ENCODE measurements at regions not wholly inside any gene's neighbourhood (a gene's known extent, or its start where the extent isn't known, plus 50 kb on each side); places are given as distances from the start of the nearest gene placed in this dataset.

- Histone ChIP-seq H3K4me1 (no peaks in the 10 kb centered on the region), H3K27me3 (no peaks in the 10 kb centered on the region), H3K4me3 (no peak overlapping the region), H3K9me3 (peaks cover 0 to under 1% (median 0%) of the 10 kb centered on the region in 4 donors), H3K27ac (no peak overlapping the region), H3K36me3 (no peaks in the 10 kb centered on the region)
- TF ChIP-seq CTCF (IDR thresholded peaks at IDR 0.05) (no peak), EP300 (IDR thresholded peaks at IDR 0.05) (no peak), POLR2A (IDR thresholded peaks at IDR 0.05) (no peak)
- no peak for DNase-seq (ENCODE audit: low spot score in 2 of 2)
- 77 to 81% methylated on average over 15 to 16 of the region's 16 CpGs for WGBS, 2 donors
These were observed 602.9 kb upstream of the RAB6C start for GRCh38 chr2:129376426-129377077.

- DNase-seq (ENCODE audit: low spot score in 2 of 2), result no peak
- H3K27ac ChIP-seq, result no peak overlapping the region
- no peak for TF ChIP-seq CTCF (IDR thresholded peaks at IDR 0.05)
- TF ChIP-seq EP300 (IDR thresholded peaks at IDR 0.05), result no peak
- H3K4me1 ChIP-seq, result no peaks in the 10 kb centered on the region
- H3K27me3 ChIP-seq, result no peaks in the 10 kb centered on the region
- 70 to 75% methylated on average over 4 of the region's 4 CpGs for WGBS, 2 donors
- no peak overlapping the region for H3K4me3 ChIP-seq
- H3K9me3 ChIP-seq, result peaks cover 0 to 6% (median 0%) of the 10 kb centered on the region in 4 donors
- no peaks in the 10 kb centered on the region for H3K36me3 ChIP-seq
These were observed 602.4 kb upstream of the RAB6C start for GRCh38 chr2:129377078-129377469.

GRCh38 chr2:129378186-129378585 is 601.3 kb upstream of the RAB6C start:
- no peak for TF ChIP-seq EP300 (IDR thresholded peaks at IDR 0.05)
- no peak for TF ChIP-seq CTCF (IDR thresholded peaks at IDR 0.05)
- no peak for TF ChIP-seq POLR2A (IDR thresholded peaks at IDR 0.05)
- Histone ChIP-seq H3K4me1 (no peaks in the 10 kb centered on the region), H3K27me3 (no peaks in the 10 kb centered on the region), H3K4me3 (no peak overlapping the region), H3K36me3 (no peaks in the 10 kb centered on the region), H3K9me3 (peaks cover 0 to 9% (median 0%) of the 10 kb centered on the region in 4 donors), H3K27ac (no peak overlapping the region)
- no peak for DNase-seq (ENCODE audit: low spot score in 2 of 2)
- 85 to 89% methylated on average over 10 of the region's 10 CpGs for WGBS, 2 donors

GRCh38 chr2:129379411-129379810 is 600.1 kb upstream of the RAB6C start:
- no peak overlapping the region for H3K4me3 ChIP-seq
- no peaks in the 10 kb centered on the region for H3K27me3 ChIP-seq
- TF ChIP-seq CTCF (IDR thresholded peaks at IDR 0.05), result no peak
- TF ChIP-seq EP300 (IDR thresholded peaks at IDR 0.05), result no peak
- TF ChIP-seq POLR2A (IDR thresholded peaks at IDR 0.05), result no peak
- peaks cover 0 to 9% (median 0%) of the 10 kb centered on the region in 4 donors for H3K9me3 ChIP-seq
- no peak overlapping the region for H3K27ac ChIP-seq
- no peaks in the 10 kb centered on the region for H3K36me3 ChIP-seq
- H3K4me1 ChIP-seq, result no peaks in the 10 kb centered on the region
- no peak for DNase-seq (ENCODE audit: low spot score in 2 of 2)
- 58 to 66% methylated on average over 3 of the region's 3 CpGs for WGBS, 2 donors

GRCh38 chr2:129381789-129382188 is 597.7 kb upstream of the RAB6C start:
- Histone ChIP-seq H3K4me1 (no peaks in the 10 kb centered on the region), H3K36me3 (no peaks in the 10 kb centered on the region), H3K4me3 (no peak overlapping the region), H3K9me3 (peaks cover 0 to 9% (median 0%) of the 10 kb centered on the region in 4 donors), H3K27ac (no peak overlapping the region), H3K27me3 (no peaks in the 10 kb centered on the region)
- TF ChIP-seq EP300 (IDR thresholded peaks at IDR 0.05) (no peak), CTCF (IDR thresholded peaks at IDR 0.05) (no peak), POLR2A (IDR thresholded peaks at IDR 0.05) (no peak)
- DNase-seq (ENCODE audit: low spot score in 2 of 2), result no peak
